H1 (cell line): ENCODE measurements at regions not wholly inside any gene's neighbourhood (a gene's known extent, or its start where the extent isn't known, plus 50 kb on each side); places are given as distances from the start of the nearest gene placed in this dataset.

Experiments used
- CTCF ChIA-PET: fragments of 300-600 bp; sonication (Branson Sonifier 250); formaldehyde crosslinking; loops from one replicate; lab custom pipeline; 2021; ENCODE audit not compliant: partially characterized antibody; lab: Charles Lee
- POLR2A ChIA-PET: fragments of 300-600 bp; sonication (Branson Sonifier 250); formaldehyde crosslinking; loops from one replicate; lab custom pipeline; 2021; ENCODE audit warnings: inconsistent platforms; ENCODE audit not compliant: partially characterized antibody; lab: Charles Lee
- DNase-seq, 2 experiments: peaks; one replicate each; pipeline versions ENCODE4 v3.0.0 to v3.0.0-alpha.2; 2010 to 2022; ENCODE audit warnings: low spot score in 2 of 2, low read depth in 1 of 2, mixed read lengths in 1 of 2
- FAIRE-seq: peaks from 2 replicates; lab custom pipeline; 2011; peaks lifted over from hg19 to GRCh38; lab: Jason Lieb, UNC
- H2AFZ ChIP-seq: 2 replicates; pipeline ENCODE4 v1.8.1; 2012; ENCODE audit warnings: low read length, inconsistent platforms
- H2AK5ac ChIP-seq: 2 replicates; pipeline ENCODE4 v1.6.1; 2013; ENCODE audit warnings: low read depth, low read length
- H2BK120ac ChIP-seq: replicated peaks from 2 replicates; pipeline ENCODE3; 2013; ENCODE audit warnings: low read depth, low read length, inconsistent platforms
- H2BK12ac ChIP-seq: 2 replicates; pipeline ENCODE4 v1.6.1; 2013; ENCODE audit warnings: low read depth, low read length
- H2BK15ac ChIP-seq: 2 replicates; pipeline ENCODE4 v1.6.1; 2013; ENCODE audit warnings: low read length
- H2BK20ac ChIP-seq: 2 replicates; pipeline ENCODE4 v1.6.1; 2013; ENCODE audit warnings: low read length
- H2BK5ac ChIP-seq: 2 replicates; pipeline ENCODE4 v1.6.1; 2013; ENCODE audit warnings: low read depth, low read length
- H3K14ac ChIP-seq: 2 replicates; pipeline ENCODE4 v1.6.1; 2013; ENCODE audit warnings: inconsistent platforms; ENCODE audit not compliant: insufficient read length
- H3K18ac ChIP-seq: 2 replicates; pipeline ENCODE4 v1.6.1; 2013; ENCODE audit warnings: low read length; ENCODE audit errors: extremely low read depth
- H3K23ac ChIP-seq: 2 replicates; pipeline ENCODE4 v1.6.1; 2013; ENCODE audit warnings: inconsistent platforms; ENCODE audit not compliant: insufficient read length
- H3K23me2 ChIP-seq: 2 replicates; pipeline ENCODE4 v1.6.1; 2013; ENCODE audit warnings: low read depth, low read length
- H3K27ac ChIP-seq: 2 replicates; pipeline ENCODE4 v1.6.1; 2011; ENCODE audit warnings: low read depth, low read length, inconsistent platforms
- H3K27me3 ChIP-seq, 4 experiments: replicated peaks in 1 of 4; 1 replicate in 1 of 4; 2 replicates in 3 of 4; pipeline versions ENCODE4 v1.6.1 to v1.8.1; 2011 to 2013; ENCODE audit warnings: low read length in 3 of 4, mild to moderate bottlenecking in 3 of 4, inconsistent platforms in 2 of 4, mixed read lengths in 2 of 4, moderate library complexity in 1 of 4; ENCODE audit not compliant: control insufficient read depth in 3 of 4, insufficient read depth in 3 of 4; ENCODE audit errors: extremely low read depth in 1 of 4
- H3K36me3 ChIP-seq, 4 experiments: 2 replicates each; pipeline versions ENCODE4 v1.6.1 to v1.8.1; 2011 to 2013; ENCODE audit warnings: mild to moderate bottlenecking in 4 of 4, low read length in 3 of 4, moderate library complexity in 2 of 4, control low read depth in 1 of 4, inconsistent platforms in 1 of 4; ENCODE audit not compliant: insufficient read depth in 4 of 4, control insufficient read depth in 2 of 4
- H3K4ac ChIP-seq: replicated peaks from 2 replicates; pipeline ENCODE3; 2013; ENCODE audit warnings: low read length, low read depth, mixed read lengths, inconsistent platforms; ENCODE audit not compliant: insufficient read length
- H3K4me1 ChIP-seq, 4 experiments: replicated peaks in 1 of 4; 1 replicate in 1 of 4; 2 replicates in 3 of 4; pipeline versions ENCODE4 v1.6.1 to v1.8.1; 2011 to 2013; ENCODE audit warnings: low read length in 3 of 4, inconsistent platforms in 2 of 4, mixed read lengths in 1 of 4; ENCODE audit not compliant: insufficient read depth in 4 of 4, control insufficient read depth in 3 of 4
- H3K4me2 ChIP-seq, 2 experiments: 2 replicates each; pipeline versions ENCODE4 v1.6.1 to v1.8.1; 2011 to 2013; ENCODE audit warnings: low read depth in 2 of 2, low read length in 2 of 2, control low read depth in 1 of 2, inconsistent platforms in 1 of 2, mild to moderate bottlenecking in 1 of 2; ENCODE audit not compliant: insufficient read depth in 1 of 2
- H3K4me3 ChIP-seq, 4 experiments: fragments of 200-600, 300-600 bp in 1 of 4; sonication (generic), shearing (Covaris generic), sonication (Bioruptor Twin) in 1 of 4; 2 replicates each; pipeline versions ENCODE4 v1.5.1 to v1.8.1; 2011 to 2016; ENCODE audit warnings: low read length in 4 of 4, low read depth in 3 of 4, control low read depth in 2 of 4, inconsistent platforms in 2 of 4, mild to moderate bottlenecking in 2 of 4, mixed read lengths in 1 of 4, moderate library complexity in 1 of 4; ENCODE audit not compliant: insufficient read depth in 2 of 4; ENCODE audit errors: extremely low read depth in 1 of 4
- H3K56ac ChIP-seq: replicated peaks from 2 replicates; pipeline ENCODE3; 2013; ENCODE audit warnings: low read depth, mild to moderate bottlenecking, mixed read lengths, low read length, inconsistent platforms; ENCODE audit not compliant: insufficient read length
- H3K79me1 ChIP-seq: 2 replicates; pipeline ENCODE4 v1.6.1; 2013; ENCODE audit warnings: low read depth, low read length, control low read depth
- H3K79me2 ChIP-seq, 2 experiments: 2 replicates each; pipeline versions ENCODE4 v1.6.1 to v1.8.1; 2012 to 2013; ENCODE audit warnings: low read length in 2 of 2, mild to moderate bottlenecking in 2 of 2, inconsistent platforms in 1 of 2; ENCODE audit not compliant: insufficient read depth in 2 of 2, control insufficient read depth in 1 of 2
- H3K9ac ChIP-seq, 4 experiments: replicated peaks in 1 of 4; 1 replicate in 1 of 4; 2 replicates in 3 of 4; pipeline versions ENCODE4 v1.6.1 to v1.8.1; 2011 to 2013; ENCODE audit warnings: low read depth in 3 of 4, low read length in 3 of 4, control low read depth in 2 of 4, mild to moderate bottlenecking in 2 of 4, moderate library complexity in 2 of 4, inconsistent platforms in 1 of 4; ENCODE audit errors: extremely low read depth in 1 of 4
- H3K9me3 ChIP-seq, 2 experiments: 2 replicates each; pipeline versions ENCODE4 v1.6.1 to v1.8.1; 2012 to 2013; ENCODE audit warnings: mild to moderate bottlenecking in 2 of 2, moderate library complexity in 2 of 2, control low read depth in 1 of 2, inconsistent platforms in 1 of 2, low read depth in 1 of 2, low read length in 1 of 2, mixed read lengths in 1 of 2; ENCODE audit not compliant: insufficient read depth in 2 of 2
- H4K20me1 ChIP-seq, 2 experiments: replicated peaks in 1 of 2; 2 replicates each; pipeline versions ENCODE3 to v1.8.1; 2011 to 2013; ENCODE audit warnings: inconsistent platforms in 2 of 2, low read length in 2 of 2, mild to moderate bottlenecking in 1 of 2; ENCODE audit not compliant: insufficient read depth in 2 of 2, control insufficient read depth in 1 of 2
- H4K5ac ChIP-seq: 2 replicates; pipeline ENCODE4 v1.6.1; 2013; ENCODE audit warnings: low read length, low read depth, mixed read lengths, inconsistent platforms; ENCODE audit not compliant: insufficient read length
- H4K8ac ChIP-seq: 2 replicates; pipeline ENCODE4 v1.8.0; 2013; ENCODE audit warnings: mild to moderate bottlenecking, moderate library complexity, low read length, inconsistent platforms; ENCODE audit not compliant: insufficient read depth; ENCODE audit errors: extremely low read depth
- H4K91ac ChIP-seq: replicated peaks from 2 replicates; pipeline ENCODE3; 2013; ENCODE audit warnings: low read length, mixed read lengths, inconsistent platforms; ENCODE audit not compliant: insufficient read length
- JUN ChIP-seq: IDR thresholded peaks from 2 replicates; pipeline ENCODE4 v1.6.1; 2011; ENCODE audit warnings: low read depth, mild to moderate bottlenecking, improper control_type of control experiment, low read length
- POLR2A ChIP-seq, 2 experiments: IDR thresholded peaks; 1 replicate in 1 of 2; 2 replicates in 1 of 2; pipeline ENCODE4 v1.6.1; 2011; ENCODE audit warnings: low read depth in 2 of 2, low read length in 2 of 2, mild to moderate bottlenecking in 2 of 2; ENCODE audit errors: control extremely low read depth in 1 of 2
- POLR2AphosphoS5 ChIP-seq: IDR thresholded peaks from 2 replicates; pipeline ENCODE4 v1.6.1; 2011; ENCODE audit warnings: low read depth, low read length
- RXRA ChIP-seq: IDR thresholded peaks from 2 replicates; pipeline ENCODE4 v1.6.1; 2011; ENCODE audit warnings: low read depth, mild to moderate bottlenecking, low read length, moderate library complexity; ENCODE audit not compliant: insufficient read depth
- SAP30 ChIP-seq: fragments of 300-600 bp; sonication (generic); IDR thresholded peaks from 2 replicates; pipeline ENCODE4 v1.7.1; 2012; ENCODE audit warnings: low read length, moderate library complexity, mild to moderate bottlenecking, inconsistent platforms; ENCODE audit not compliant: insufficient read depth, insufficient replicate concordance
- SP2 ChIP-seq: IDR thresholded peaks from 2 replicates; pipeline ENCODE4 v1.6.1; 2012; ENCODE audit warnings: mild to moderate bottlenecking, low read length, inconsistent platforms
- SP4 ChIP-seq: IDR thresholded peaks from 2 replicates; pipeline ENCODE4 v1.6.1; 2012; ENCODE audit warnings: low read length, inconsistent platforms
- WGBS, 2 experiments: shearing (Covaris generic) in 1 of 2; methylation state at CpG; one replicate each; pipeline versions ENCODE4 v1.1.6 to v1.1.7; 2013 to 2015; ENCODE audit warnings: low lambda C conversion rate in 2 of 2, mixed read lengths in 2 of 2, inconsistent platforms in 1 of 2, low coverage in 1 of 2, missing lambda C conversion rate in 1 of 2; ENCODE audit not compliant: insufficient replicate concordance in 2 of 2, insufficient coverage in 1 of 2, insufficient read length in 1 of 2; ENCODE audit errors: extremely low coverage in 1 of 2, missing lambda C conversion rate in 1 of 2; 5-methylcytosine and 5-hydroxymethylcytosine counted together
- TF ChIP-seq, protein P1 (sequence below): IDR thresholded peaks from 2 replicates; pipeline ENCODE4 v1.6.1; 2011; ENCODE audit warnings: low read depth, mild to moderate bottlenecking, low read length; ENCODE audit not compliant: insufficient read depth
- TF ChIP-seq, protein P2 (sequence below): IDR thresholded peaks from 2 replicates; pipeline ENCODE4 v1.6.1; 2012; ENCODE audit warnings: inconsistent platforms

DNA sequence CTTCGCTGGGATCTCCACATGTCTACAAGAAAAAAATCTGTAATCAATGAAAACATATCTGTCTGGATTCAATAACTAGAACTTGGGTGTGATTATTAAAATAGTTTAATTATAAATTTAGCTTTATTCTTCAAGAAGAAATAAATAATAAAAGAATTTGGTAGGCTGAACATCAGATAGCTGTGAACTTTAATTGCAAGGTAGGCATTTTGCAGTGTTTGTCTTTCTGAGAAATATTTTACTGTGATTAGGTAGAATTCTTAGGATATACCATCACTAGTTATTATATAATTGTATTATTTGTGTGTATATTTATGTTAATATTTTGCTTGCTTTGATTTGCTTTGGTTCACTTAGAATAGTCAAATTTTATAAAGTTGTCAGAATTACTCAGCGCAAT, 409.4 kb downstream of the PCDH18 start:
- ChIA-PET POLR2A (no interaction called here), CTCF (interaction anchor here (1.6 to 4.2 kb wide), 3 partner anchors 7 to 11 kb away, joined by 4 to 17 read pairs (median 12); no protein-coding TSS in a partner anchor)
- Histone ChIP-seq H3K18ac (no peak overlapping the region), H2BK12ac (no peak overlapping the region), H3K4me3 (no peak overlapping the region), H2BK15ac (no peak overlapping the region), H3K27ac (no peak overlapping the region), H3K23me2 (no peaks in the 10 kb centered on the region), H4K91ac (no peak overlapping the region), H4K8ac (no peak overlapping the region), H3K56ac (no peak overlapping the region)
- TF ChIP-seq POLR2A (IDR thresholded peaks at IDR 0.05; ENCODE audit: control extremely low read depth in 1 of 2, low read depth in 2 of 2, low read length in 2 of 2) (no peak), SP2 (no peak), JUN (no peak), RXRA (no peak), SAP30 (no peak), POLR2AphosphoS5 (no peak), SP4 (no peak)
- TF ChIP-seq, protein P1, sequence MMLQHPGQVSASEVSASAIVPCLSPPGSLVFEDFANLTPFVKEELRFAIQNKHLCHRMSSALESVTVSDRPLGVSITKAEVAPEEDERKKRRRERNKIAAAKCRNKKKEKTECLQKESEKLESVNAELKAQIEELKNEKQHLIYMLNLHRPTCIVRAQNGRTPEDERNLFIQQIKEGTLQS = no peak
- TF ChIP-seq, protein P2, sequence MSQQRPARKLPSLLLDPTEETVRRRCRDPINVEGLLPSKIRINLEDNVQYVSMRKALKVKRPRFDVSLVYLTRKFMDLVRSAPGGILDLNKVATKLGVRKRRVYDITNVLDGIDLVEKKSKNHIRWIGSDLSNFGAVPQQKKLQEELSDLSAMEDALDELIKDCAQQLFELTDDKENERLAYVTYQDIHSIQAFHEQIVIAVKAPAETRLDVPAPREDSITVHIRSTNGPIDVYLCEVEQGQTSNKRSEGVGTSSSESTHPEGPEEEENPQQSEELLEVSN = no peak
- TF ChIP-seq, all 59 proteins: peak for 0
- peaks cover 0 to 1% (median 0%) of the 10 kb centered on the region in 4 experiments; a peak in 1 of 7 replicates for H3K27me3 ChIP-seq
- H3K4ac ChIP-seq = no peak overlapping the region
- no peak overlapping the region for H3K23ac ChIP-seq
- no peaks in the 10 kb centered on the region for H3K4me1 ChIP-seq
- WGBS, 2 experiments = 95% methylated on average over 2 of the region's 2 CpGs; no CpG with 5 or more reads in 1 of the 2 experiments
- H3K4me2 ChIP-seq = no peak overlapping the region
- H3K79me2 ChIP-seq = no peaks in the 10 kb centered on the region
- H2AK5ac ChIP-seq = no peak overlapping the region
- no peaks in the 10 kb centered on the region for H3K36me3 ChIP-seq
- FAIRE-seq = no peak
- H4K5ac ChIP-seq = no peak overlapping the region
- H2BK120ac ChIP-seq = no peak overlapping the region
- H3K9ac ChIP-seq = no peak overlapping the region
- no peak overlapping the region for H2BK20ac ChIP-seq
- H3K9me3 ChIP-seq = no peaks in the 10 kb centered on the region
- H4K20me1 ChIP-seq = no peaks in the 10 kb centered on the region
- H3K79me1 ChIP-seq = no peaks in the 10 kb centered on the region
- H2AFZ ChIP-seq = no peak overlapping the region
- H2BK5ac ChIP-seq = no peak overlapping the region
- DNase-seq = no peak
- H3K14ac ChIP-seq = no peak overlapping the region
